Heart right ventricle (tissue), 16 donors: ENCODE measurements at regions not wholly inside any gene's neighbourhood (a gene's known extent, or its start where the extent isn't known, plus 50 kb on each side); places are given as distances from the start of the nearest gene placed in this dataset.
"Not testable (repeated sequence)": the region's sequence is repeated elsewhere in the genome, so short reads cannot be mapped to it uniquely, and the experiment has no call there.

Experiments
- ATAC-seq, 8 donors: fragments of 200-7000 bp; cut with Tn5 transposase; one replicate each; pipeline ENCODE4 v1.9.1; 2020; ENCODE audit warnings: mild to moderate bottlenecking in 8 of 8, moderate library complexity in 8 of 8, moderate number of reproducible peaks in 1 of 8
- DNase-seq, 2 donors: peaks; one replicate each; pipeline ENCODE4 v3.0.0-alpha.2; 2020
- H3K27ac ChIP-seq, 10 donors: fragments of 200-600 bp; sonication (generic) in 2 of 10; one replicate each; pipeline versions ENCODE4 v1.5.0 to v1.8.0; 2020 to 2022; ENCODE audit warnings: mild to moderate bottlenecking in 3 of 10
- H3K27me3 ChIP-seq, 7 donors: fragments of 200-600 bp; one replicate each; pipeline ENCODE4 v1.8.0; 2021 to 2022; ENCODE audit warnings: mild to moderate bottlenecking in 2 of 7
- H3K36me3 ChIP-seq, 9 donors: fragments of 200-600 bp; sonication (generic) in 1 of 9; one replicate each; pipeline versions ENCODE4 v1.5.0 to v1.8.0; 2020 to 2022; ENCODE audit warnings: mild to moderate bottlenecking in 2 of 9
- H3K4me1 ChIP-seq, 9 donors: fragments of 200-600 bp; sonication (generic) in 1 of 9; one replicate each; pipeline versions ENCODE4 v1.5.0 to v1.8.0; 2020 to 2022; ENCODE audit warnings: mild to moderate bottlenecking in 4 of 9
- H3K4me3 ChIP-seq, 10 donors: fragments of 200-600 bp; sonication (generic) in 2 of 10; one replicate each; pipeline versions ENCODE4 v1.5.0 to v1.8.0; 2020 to 2022; ENCODE audit warnings: mild to moderate bottlenecking in 7 of 10, moderate library complexity in 2 of 10
- H3K9me3 ChIP-seq, 11 donors: fragments of 200-600 bp in 10 of 11; sonication (generic) in 2 of 11; one replicate each; pipeline versions ENCODE4 v1.5.0 to v1.8.0; 2013 to 2022; ENCODE audit warnings: mild to moderate bottlenecking in 2 of 11, control low read depth in 1 of 11, moderate library complexity in 1 of 11
- WGBS, 2 donors: extraction: QIAGEN DNeasy Blood & Tissue Kit; methylation state at CpG; one replicate each; pipeline ENCODE4 v1.1.7; 2013; ENCODE audit warnings: inconsistent platforms in 1 of 2; 5-methylcytosine and 5-hydroxymethylcytosine counted together
- intact Hi-C, 10 donors: fragments of 100-400 bp; cut with DNase I; formaldehyde crosslinking; loops; one replicate each; pipeline versions ENCODE4 v1.11.1 to v1.14.2; 2022
- TF ChIP-seq, protein P1 (sequence below), 9 donors: fragments of 200-600 bp; sonication (generic) in 2 of 9; IDR thresholded peaks; one replicate each; pipeline versions ENCODE4 v1.5.0 to v1.8.0; 2021 to 2022; ENCODE audit warnings: antibody characterized with exemption in 9 of 9, mild to moderate bottlenecking in 5 of 9, moderate library complexity in 1 of 9
- donor health status: Arrhythmogenic right ventricular cardiomyopathy.
- donor health status: ischemic (EF 13 %, LVEDD 7.1; RV severe dilation, severe dysfunction).
- donor health status: healthy with polysubstance abuse.
- donor health status: DM: no; HTN: yes; CAD: no.
- donor health status: DM: no; HTN: no; CAD: no.
- donor health status: ischemic (EF 25% LVEDD 6.9; RV normal size, moderate dysfunction).
- donor health status: ischemic (EF 25% LVEDD 5.7; RV mildly dilated, moderate dysfunction).
- donor health status: healthy.
- donor health status: DM: yes; HTN: yes; CAD: no.
- donor health status: Ischemic cardiomyopathy.
- donor health status: ischemic (EF 35%, LVEDD 5.7; RV mildly dilated, moderate dysfunction).
- donor health status: nonischemic (EF 11% LVEDD 7.7; RV severe dilation, severe dysfunction).
- donor health status: DM: yes; HTN: yes; CAD: no.
- donor health status: PGD.
- donor health status: ischemic (EF 29% LVEDD 5.4; RV normal size, mild dysfunction).
- donor health status: nonischemic (EF 23%, LVEDD 6.1; RV moderate dilation, normal function).

DNA sequence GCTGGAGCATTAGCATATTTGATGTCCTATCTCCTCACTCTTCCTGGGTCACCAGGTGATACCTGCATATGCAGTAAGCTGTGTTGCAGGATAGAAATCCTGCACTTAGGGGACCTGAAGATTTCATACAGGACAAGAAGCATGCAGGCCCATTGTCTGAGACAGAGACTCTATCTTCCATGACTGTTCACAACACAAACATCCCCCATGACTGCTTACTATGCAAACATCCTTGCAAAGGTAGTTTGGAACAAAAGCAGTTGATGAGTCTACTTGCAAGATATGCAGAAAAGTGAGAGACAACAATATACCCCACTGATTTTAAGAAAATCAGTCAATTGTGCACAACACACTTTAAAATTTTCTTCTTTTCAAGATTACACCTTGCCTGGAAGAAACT lies 108.6 kb upstream of the ZEB2 start:
- no peaks in the 10 kb centered on the region for H3K9me3 ChIP-seq
- H3K27me3 ChIP-seq: no peaks in the 10 kb centered on the region
- no peak overlapping the region for H3K4me3 ChIP-seq
- no peak overlapping the region for H3K27ac ChIP-seq
- ATAC-seq (no peak), DNase-seq (no peak)
- no peaks in the 10 kb centered on the region for H3K4me1 ChIP-seq
- no peaks in the 10 kb centered on the region for H3K36me3 ChIP-seq
- TF ChIP-seq, protein P1, sequence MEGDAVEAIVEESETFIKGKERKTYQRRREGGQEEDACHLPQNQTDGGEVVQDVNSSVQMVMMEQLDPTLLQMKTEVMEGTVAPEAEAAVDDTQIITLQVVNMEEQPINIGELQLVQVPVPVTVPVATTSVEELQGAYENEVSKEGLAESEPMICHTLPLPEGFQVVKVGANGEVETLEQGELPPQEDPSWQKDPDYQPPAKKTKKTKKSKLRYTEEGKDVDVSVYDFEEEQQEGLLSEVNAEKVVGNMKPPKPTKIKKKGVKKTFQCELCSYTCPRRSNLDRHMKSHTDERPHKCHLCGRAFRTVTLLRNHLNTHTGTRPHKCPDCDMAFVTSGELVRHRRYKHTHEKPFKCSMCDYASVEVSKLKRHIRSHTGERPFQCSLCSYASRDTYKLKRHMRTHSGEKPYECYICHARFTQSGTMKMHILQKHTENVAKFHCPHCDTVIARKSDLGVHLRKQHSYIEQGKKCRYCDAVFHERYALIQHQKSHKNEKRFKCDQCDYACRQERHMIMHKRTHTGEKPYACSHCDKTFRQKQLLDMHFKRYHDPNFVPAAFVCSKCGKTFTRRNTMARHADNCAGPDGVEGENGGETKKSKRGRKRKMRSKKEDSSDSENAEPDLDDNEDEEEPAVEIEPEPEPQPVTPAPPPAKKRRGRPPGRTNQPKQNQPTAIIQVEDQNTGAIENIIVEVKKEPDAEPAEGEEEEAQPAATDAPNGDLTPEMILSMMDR (IDR thresholded peaks at IDR 0.05): no peak
- intact Hi-C loops: no loop called here

DNA sequence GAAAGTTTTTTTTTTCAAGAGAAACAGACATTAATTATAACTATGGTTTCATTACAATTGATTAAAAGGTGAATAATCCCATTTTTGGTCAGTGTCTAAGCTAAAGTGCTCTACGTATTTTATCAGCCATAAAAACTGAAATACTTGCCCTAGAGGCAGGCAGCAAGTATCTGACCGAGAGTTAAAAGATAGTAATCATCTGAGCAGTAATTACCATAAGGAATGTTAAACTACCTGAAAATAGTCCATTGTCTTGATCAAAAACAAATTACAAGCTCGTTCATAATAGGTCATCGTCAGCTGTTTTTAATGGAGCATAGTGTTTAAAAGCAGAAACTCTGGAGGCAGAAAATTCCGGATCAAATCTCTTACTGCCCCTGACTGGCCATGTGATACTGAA lies 105.7 kb upstream of the ZEB2 start:
- TF ChIP-seq, protein P1 (IDR thresholded peaks at IDR 0.05): no peak
- H3K36me3 ChIP-seq: no peaks in the 10 kb centered on the region

DNA sequence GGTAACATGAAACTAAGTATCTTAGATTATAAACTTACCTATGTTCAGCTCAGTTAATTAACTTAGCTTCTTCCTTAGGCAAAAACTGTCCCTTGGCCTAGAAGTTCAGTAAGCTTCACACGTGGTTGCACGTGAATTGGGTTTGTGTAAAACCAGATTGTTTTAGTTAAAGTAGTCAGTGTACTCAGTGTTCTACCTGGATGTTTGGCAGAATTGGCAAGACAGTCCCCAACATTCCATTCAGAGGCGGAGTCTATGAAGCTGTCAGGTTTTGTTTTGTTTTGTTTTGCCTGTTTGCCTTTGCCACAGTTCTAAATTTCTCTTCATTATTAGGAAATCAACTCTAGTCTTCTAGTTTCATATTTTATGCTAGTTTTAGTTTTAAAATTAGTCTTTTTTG lies 105.3 kb upstream of the ZEB2 start:
- intact Hi-C loops: no loop called here
- peaks cover 0 to 12% (median 0%) of the 10 kb centered on the region in 11 donors for H3K9me3 ChIP-seq
- H3K36me3 ChIP-seq: no peaks in the 10 kb centered on the region
- DNase-seq: no peak
- TF ChIP-seq, protein P1 (IDR thresholded peaks at IDR 0.05): no peak
- no peaks in the 10 kb centered on the region for H3K27me3 ChIP-seq
- 87 to 89% methylated on average over 3 of the region's 3 CpGs for WGBS, 2 donors
- no peak overlapping the region for H3K4me3 ChIP-seq
- H3K4me1 ChIP-seq: no peaks in the 10 kb centered on the region
- no peak overlapping the region for H3K27ac ChIP-seq
- no peak for ATAC-seq

More for the DNA sequence above, 105.7 kb upstream of the ZEB2 start:
- H3K4me3 ChIP-seq: no peak overlapping the region
- no peak overlapping the region for H3K27ac ChIP-seq
- no peaks in the 10 kb centered on the region for H3K27me3 ChIP-seq
- intact Hi-C loops: no loop called here
- 79 to 84% methylated on average over 5 of the region's 5 CpGs for WGBS, 2 donors
- H3K4me1 ChIP-seq: no peaks in the 10 kb centered on the region
- H3K9me3 ChIP-seq: peaks cover 0 to 12% (median 0%) of the 10 kb centered on the region in 11 donors
- DNase-seq: no peak
- no peak for ATAC-seq

DNA sequence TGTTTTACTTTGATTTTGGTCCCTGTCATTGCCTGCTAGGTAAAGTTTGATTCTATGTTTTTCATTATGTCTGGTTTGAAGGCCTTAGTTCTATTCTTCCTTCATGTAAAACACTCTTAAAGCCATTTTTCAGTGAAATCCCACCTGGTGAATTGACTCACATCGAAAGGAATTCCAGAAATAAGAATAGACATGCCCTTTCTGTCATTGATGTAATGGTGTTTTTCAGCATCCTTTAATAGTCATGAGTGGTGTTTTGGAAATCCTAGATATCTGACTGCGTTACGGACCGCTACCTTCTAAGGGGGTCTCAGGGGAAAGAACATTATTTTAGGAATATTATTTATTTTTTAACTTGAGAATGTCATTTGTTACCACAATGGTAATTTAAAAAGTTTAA lies 104.5 kb upstream of the ZEB2 start:
- Histone ChIP-seq H3K36me3 (no peaks in the 10 kb centered on the region), H3K27me3 (no peaks in the 10 kb centered on the region), H3K4me1 (no peaks in the 10 kb centered on the region), H3K4me3 (no peak overlapping the region), H3K27ac (no peak overlapping the region), H3K9me3 (peaks cover 0 to 12% (median 0%) of the 10 kb centered on the region in 11 donors)
- intact Hi-C loops: no loop called here
- TF ChIP-seq, protein P1 (IDR thresholded peaks at IDR 0.05): no peak
- ATAC-seq (no peak), DNase-seq (no peak)
- WGBS, 2 donors: 93 to 96% methylated on average over 4 of the region's 4 CpGs

DNA sequence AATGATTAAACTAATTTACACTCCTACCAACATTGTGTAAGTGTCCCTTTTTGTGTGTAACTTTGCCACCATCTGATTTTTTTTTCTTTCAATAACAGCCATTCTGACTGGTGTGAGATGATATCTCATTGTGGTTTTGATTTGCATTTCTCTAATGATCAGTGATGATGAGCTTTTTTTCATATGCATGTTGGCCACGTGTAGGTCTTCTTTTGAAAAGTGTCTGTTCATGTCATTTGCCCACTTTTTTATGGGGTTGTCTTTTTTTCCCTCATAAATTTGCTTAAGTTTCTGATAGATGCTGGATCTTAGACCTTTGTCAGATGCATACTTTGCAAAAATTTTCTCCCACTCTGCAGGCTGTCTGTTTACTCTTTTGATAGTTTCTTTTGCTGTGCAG lies 102.5 kb upstream of the ZEB2 start:
- H3K27ac ChIP-seq, intact Hi-C loops, DNase-seq, H3K36me3 ChIP-seq, H3K4me3 ChIP-seq, H3K4me1 ChIP-seq, ATAC-seq, H3K27me3 ChIP-seq: not testable (repeated sequence)
- 81 to 87% methylated on average over 1 of the region's 1 CpG for WGBS, 2 donors
- H3K9me3 ChIP-seq: peaks cover 0 to 14% (median 0%) of the 10 kb centered on the region in 11 donors
